ENCODE measurements at regions not wholly inside any gene's neighbourhood (a gene's known extent, or its start where the extent isn't known, plus 50 kb on each side); places are given as distances from the start of the nearest gene placed in this dataset.

DNA sequence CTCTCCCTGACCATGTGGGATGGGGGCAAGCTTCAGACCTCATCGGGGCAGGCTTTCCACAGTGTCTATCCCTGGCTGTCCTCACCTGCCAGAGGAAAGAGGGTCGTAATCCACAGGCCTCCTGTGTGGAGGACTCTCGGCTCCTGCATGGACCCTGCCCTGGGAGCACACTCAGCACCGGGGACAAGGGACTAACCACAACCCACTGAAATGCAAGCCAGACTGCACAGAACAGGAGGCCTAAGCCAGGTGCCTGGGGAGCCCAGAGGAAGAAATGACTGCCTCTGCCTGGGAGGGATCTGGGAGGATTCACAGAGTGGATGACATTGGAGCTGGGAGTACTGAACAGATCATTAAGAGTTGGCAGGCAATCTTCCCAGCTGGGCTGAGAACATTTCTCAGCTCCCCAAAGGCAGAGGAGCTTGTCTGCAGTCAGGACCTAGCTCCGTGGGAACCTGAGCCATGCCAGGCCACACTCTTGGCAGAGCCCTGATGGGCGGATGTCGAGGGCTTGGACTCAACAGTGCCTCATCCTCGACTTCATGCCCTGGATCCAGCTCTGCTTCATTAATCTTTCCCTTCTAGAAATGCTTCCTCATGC lies 213.4 kb downstream of the USP6NL start:
- Histone ChIP-seq H3K9me3 (ENCODE audit: control insufficient read depth, insufficient read depth, low read length) (no peaks in the 10 kb centered on the region), H3K79me2 (ENCODE audit: control insufficient read depth, low read length) (no peaks in the 10 kb centered on the region), H3K4me1 (ENCODE audit: control insufficient read depth, low read length) (peaks cover 4% of the 10 kb centered on the region), H3K27ac (ENCODE audit: low read depth, low read length) (no peak overlapping the region), H3K27me3 (ENCODE audit: control insufficient read depth, low read length) (0 out of 2 replicates have a peak, but pooled peaks cover 2% of the 10 kb centered on the region), H4K20me1 (ENCODE audit: control insufficient read depth, insufficient read depth, low read depth, low read length) (no peaks in the 10 kb centered on the region), H3K36me3 (ENCODE audit: control insufficient read depth, low read length) (no peaks in the 10 kb centered on the region), H3K4me2 (ENCODE audit: low read length) (no peak overlapping the region), H3K9me2 (replicated peaks; ENCODE audit: control insufficient read depth, low read length) (no peaks in the 10 kb centered on the region), H3F3A (ENCODE audit: control insufficient read depth, insufficient read depth) (no peaks in the 10 kb centered on the region), H3K4me3 (ENCODE audit: low read length) (no peak overlapping the region)
- TF ChIP-seq EZH2phosphoT487 (IDR thresholded peaks at IDR 0.05; ENCODE audit: borderline replicate concordance, low read length): no peak
- TF ChIP-seq, protein P1, sequence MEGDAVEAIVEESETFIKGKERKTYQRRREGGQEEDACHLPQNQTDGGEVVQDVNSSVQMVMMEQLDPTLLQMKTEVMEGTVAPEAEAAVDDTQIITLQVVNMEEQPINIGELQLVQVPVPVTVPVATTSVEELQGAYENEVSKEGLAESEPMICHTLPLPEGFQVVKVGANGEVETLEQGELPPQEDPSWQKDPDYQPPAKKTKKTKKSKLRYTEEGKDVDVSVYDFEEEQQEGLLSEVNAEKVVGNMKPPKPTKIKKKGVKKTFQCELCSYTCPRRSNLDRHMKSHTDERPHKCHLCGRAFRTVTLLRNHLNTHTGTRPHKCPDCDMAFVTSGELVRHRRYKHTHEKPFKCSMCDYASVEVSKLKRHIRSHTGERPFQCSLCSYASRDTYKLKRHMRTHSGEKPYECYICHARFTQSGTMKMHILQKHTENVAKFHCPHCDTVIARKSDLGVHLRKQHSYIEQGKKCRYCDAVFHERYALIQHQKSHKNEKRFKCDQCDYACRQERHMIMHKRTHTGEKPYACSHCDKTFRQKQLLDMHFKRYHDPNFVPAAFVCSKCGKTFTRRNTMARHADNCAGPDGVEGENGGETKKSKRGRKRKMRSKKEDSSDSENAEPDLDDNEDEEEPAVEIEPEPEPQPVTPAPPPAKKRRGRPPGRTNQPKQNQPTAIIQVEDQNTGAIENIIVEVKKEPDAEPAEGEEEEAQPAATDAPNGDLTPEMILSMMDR (IDR thresholded peaks at IDR 0.05; ENCODE audit: low read depth, low read length, poor library complexity, severe bottlenecking): no peak

DNA sequence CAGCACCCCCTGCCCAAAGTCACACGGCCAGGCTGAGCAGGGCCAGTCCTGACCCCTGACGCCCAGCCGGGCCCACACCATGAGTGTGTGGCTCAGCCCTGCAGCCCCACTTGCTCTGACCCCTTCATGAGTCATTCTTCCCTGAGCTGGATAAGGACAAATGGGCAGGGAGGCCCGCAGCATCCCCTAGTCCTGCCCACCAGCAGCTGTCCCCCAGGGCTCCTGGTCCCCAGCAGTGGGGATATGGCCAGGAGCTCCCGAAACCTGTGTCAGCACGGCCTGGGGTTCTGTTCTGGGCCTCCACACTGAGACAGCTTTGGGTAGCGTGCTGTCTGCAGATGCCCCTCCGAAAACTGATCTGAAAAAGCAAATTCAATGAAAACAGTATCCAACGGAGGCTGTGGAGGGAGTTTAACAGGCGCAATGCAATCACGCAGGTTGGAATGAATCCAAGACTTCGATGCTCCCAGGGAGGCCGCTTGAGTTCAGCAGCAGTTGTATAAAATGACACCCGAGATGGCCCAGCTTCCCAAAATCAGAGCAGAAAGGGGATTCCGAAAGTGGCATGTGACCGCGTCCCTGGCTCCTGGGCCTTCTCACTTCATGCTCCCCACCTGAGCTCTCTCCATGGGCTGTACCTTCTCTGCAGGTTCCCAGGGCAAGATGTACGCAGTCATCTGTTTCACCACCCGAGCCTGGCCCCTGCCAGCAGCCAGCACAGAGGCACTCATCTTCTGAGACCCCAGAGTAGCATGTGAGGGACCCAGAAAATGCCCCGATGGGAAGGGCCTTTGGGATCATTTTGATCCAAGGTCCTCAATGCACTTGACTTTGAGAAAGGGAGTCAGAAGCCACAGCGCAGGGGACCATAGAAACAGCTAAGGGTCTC lies 214.1 kb downstream of the USP6NL start:
- Histone ChIP-seq H3K36me3 (ENCODE audit: control insufficient read depth, low read length) (no peaks in the 10 kb centered on the region), H3K4me3 (ENCODE audit: low read length) (no peak overlapping the region), H3K79me2 (ENCODE audit: control insufficient read depth, low read length) (no peaks in the 10 kb centered on the region), H3K9me3 (ENCODE audit: control insufficient read depth, insufficient read depth, low read length) (no peaks in the 10 kb centered on the region), H3F3A (ENCODE audit: control insufficient read depth, insufficient read depth) (no peaks in the 10 kb centered on the region), H3K9me2 (replicated peaks; ENCODE audit: control insufficient read depth, low read length) (no peaks in the 10 kb centered on the region), H3K4me2 (ENCODE audit: low read length) (no peak overlapping the region), H3K27me3 (ENCODE audit: control insufficient read depth, low read length) (0 out of 2 replicates have a peak, but pooled peaks cover 2% of the 10 kb centered on the region), H4K20me1 (ENCODE audit: control insufficient read depth, insufficient read depth, low read depth, low read length) (no peaks in the 10 kb centered on the region), H3K27ac (ENCODE audit: low read depth, low read length) (no peak overlapping the region), H3K4me1 (ENCODE audit: control insufficient read depth, low read length) (no peaks in the 10 kb centered on the region)
- TF ChIP-seq, protein P1 (IDR thresholded peaks at IDR 0.05; ENCODE audit: low read depth, low read length, poor library complexity, severe bottlenecking): no peak
- TF ChIP-seq EZH2phosphoT487 (IDR thresholded peaks at IDR 0.05; ENCODE audit: borderline replicate concordance, low read length): no peak

DNA sequence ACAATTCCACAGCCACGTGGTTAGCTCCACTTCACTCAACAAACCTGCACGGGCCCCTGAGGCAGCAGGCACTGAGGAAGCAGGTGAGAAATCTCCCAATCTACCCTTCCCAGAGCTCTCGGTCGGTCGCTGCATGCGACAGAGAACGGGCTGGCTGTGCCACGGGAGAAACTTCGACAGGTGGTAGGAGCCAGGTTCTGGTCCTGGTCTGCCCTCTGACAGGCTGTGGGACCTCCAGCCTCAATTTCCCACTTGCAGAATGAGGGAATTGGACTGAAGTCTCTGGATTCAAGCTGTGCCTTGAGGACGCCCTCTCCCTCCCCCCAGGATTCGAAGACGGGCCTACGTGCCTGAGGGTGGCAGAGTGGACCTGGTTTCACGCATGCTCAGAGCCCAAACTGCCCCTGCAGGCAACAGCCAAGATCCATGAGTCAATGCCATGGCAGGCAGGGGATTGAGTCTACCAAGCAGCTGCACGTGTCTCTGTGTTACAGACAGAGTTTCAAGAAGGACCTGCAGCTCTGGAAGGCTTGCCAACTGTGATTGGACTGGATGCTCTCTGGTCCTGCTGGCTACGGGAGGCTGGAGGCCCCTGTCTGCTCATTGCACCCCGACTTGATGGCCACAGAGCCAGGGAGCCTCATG lies 215.0 kb downstream of the USP6NL start:
- H3F3A ChIP-seq (ENCODE audit: control insufficient read depth, insufficient read depth): no peaks in the 10 kb centered on the region
- H3K36me3 ChIP-seq (ENCODE audit: control insufficient read depth, low read length): no peaks in the 10 kb centered on the region
- TF ChIP-seq, protein P1 (IDR thresholded peaks at IDR 0.05; ENCODE audit: low read depth, low read length, poor library complexity, severe bottlenecking): no peak
- no peak for TF ChIP-seq EZH2phosphoT487 (IDR thresholded peaks at IDR 0.05; ENCODE audit: borderline replicate concordance, low read length)
- H3K79me2 ChIP-seq (ENCODE audit: control insufficient read depth, low read length): no peaks in the 10 kb centered on the region
- no peak overlapping the region for H3K27ac ChIP-seq (ENCODE audit: low read depth, low read length)
- H3K4me2 ChIP-seq (ENCODE audit: low read length): no peak overlapping the region
- H4K20me1 ChIP-seq (ENCODE audit: control insufficient read depth, insufficient read depth, low read depth, low read length): no peaks in the 10 kb centered on the region
- no peaks in the 10 kb centered on the region for H3K4me1 ChIP-seq (ENCODE audit: control insufficient read depth, low read length)
- H3K9me2 ChIP-seq (replicated peaks; ENCODE audit: control insufficient read depth, low read length): no peaks in the 10 kb centered on the region
- H3K9me3 ChIP-seq (ENCODE audit: control insufficient read depth, insufficient read depth, low read length): no peaks in the 10 kb centered on the region
- H3K4me3 ChIP-seq (ENCODE audit: low read length): no peak overlapping the region
- 0 out of 2 replicates have a peak, but pooled peaks cover 2% of the 10 kb centered on the region for H3K27me3 ChIP-seq (ENCODE audit: control insufficient read depth, low read length)

Measured in DOHH2 (cell line).